GM21529 (cell line): ENCODE measurements at regions not wholly inside any gene's neighbourhood (a gene's known extent, or its start where the extent isn't known, plus 50 kb on each side); places are given as distances from the start of the nearest gene placed in this dataset.
A peak's percentile ranks its signal among the peaks of the same experiment; 100 is the strongest.

Experiments
- ATAC-seq: cut with Tn5 transposase; IDR thresholded peaks from one replicate; pipeline ENCODE4 v1.9.1; 2021; ENCODE audit not compliant: unreplicated experiment

DNA sequence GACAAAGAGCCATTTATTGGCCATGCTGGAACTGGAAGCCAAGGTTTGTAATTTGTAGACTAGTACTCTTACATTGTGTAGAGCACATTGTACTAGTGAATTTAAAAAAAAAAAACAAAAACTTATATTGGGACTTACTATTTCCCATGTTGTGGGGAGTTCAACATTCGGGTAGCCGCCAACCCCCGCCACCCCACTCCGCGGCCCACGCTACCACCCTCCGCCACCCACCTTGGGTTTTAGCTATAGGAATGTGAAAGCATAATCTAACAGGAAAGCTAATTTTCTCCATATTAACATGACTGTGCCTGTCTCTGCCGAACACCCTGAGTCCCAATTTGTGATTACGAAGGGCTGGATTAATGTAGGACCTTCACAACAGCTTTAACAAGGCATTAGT lies 275.8 kb downstream of the FIGN start:
- ATAC-seq: no peak

DNA sequence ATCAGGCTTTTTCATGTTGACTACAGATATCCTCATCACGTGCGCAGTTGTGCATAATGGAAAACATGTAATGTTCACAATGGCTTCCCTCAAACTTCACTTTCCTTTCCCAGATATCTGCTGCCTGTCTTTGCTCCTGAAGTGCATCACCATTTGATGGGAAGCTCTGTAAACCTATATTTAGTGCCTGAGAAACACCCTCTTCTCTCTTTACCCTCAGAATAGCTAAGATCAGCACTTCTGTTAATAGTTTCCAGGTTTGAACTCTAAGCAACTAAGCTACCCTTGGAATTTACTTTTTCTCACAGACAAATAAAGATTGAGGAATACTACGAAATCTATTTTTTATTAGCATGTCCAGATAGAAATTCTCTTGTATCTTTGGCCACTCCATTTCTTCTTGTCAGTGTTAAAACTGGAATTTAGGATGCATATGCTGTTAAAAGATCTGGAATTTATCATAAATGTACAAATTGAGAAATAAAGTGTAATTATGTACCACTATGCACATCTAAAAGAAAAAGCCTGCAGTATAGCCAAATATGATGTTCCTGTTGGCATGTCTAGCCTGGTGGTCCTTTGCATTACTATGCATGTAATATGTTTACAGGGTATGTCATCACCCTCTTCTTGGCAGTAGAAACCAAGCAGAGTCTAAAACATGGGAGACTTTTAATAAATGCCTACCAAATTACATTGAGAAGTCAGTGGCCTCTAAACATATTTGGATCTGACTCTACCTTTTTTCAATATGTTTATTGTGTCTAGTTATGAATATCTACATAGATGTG lies 278.7 kb downstream of the FIGN start:
- ATAC-seq: no peak

DNA sequence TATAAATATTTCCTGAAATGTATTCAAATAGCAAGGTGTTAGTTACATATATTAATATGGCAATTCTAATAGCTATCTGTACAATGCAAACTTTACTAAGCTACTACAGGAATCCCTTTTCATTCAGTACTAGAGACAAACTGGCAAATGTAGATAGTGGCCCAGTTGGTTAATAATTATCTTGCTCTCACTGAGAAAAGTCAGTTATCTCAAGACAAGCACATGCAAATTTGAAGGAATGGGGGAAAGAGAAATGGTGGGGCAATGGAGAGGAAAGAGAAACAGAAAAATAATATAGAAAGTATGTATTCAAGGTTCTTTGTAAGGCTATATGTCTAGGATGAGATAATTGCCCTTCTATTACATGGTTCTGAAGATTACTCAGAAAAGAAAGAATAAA lies 280.0 kb downstream of the FIGN start:
- ATAC-seq: peak; percentile 93

DNA sequence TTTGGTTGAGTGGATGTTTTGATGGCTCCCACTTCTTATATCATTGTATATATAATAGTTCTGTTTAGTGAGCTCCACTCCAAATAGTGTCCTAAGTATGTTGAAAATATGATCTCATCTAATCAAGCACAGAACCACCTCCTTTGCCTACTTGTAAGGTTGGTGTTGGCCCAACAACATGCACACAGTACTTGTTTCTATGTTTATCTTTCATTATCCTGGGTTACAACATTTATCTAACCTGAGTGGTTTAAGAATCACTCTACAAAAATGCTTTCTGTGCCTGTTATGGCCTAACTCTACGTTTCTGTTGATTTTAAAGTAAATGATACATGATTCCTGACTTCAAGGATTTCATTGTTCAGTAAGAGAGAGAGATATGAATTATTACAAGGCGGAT lies 281.9 kb downstream of the FIGN start:
- ATAC-seq: no peak

DNA sequence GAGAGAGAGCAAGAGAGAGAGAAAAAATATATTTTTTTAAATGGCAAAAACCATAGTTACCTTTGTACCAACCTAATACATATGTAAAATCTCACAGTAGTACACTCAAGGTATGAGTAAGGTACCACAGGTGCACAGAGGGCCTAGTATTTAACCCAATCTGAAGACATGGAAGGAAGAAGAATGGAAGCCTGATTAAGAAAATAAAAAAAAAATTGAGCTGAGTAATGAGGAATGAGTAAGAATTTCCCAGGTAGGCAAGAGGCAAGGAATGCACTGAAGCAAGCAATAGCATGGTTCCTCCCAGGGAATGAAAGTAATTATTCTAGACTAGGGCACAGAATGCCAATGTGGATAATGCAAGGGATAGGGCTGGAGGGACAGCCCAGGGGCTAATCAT lies 294.2 kb downstream of the FIGN start:
- ATAC-seq: no peak

DNA sequence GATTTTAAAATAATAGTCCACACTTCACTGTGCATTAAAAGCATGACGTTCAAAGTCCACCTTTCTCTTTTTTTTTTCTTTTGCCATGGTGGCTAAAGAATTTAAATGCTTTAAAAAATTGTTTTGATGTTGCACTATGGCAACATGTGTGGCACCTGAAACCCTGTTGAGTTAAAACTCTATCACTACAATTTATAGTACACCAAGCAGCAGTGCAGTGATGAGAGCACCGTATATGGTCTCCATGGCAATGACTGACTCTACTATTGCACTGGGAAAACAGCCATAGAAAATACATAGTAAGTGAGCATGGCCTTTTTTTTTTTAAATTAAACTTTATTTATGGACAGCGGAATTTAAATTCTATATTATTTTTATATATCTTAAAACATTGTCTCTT lies 298.8 kb downstream of the FIGN start:
- ATAC-seq: no peak

DNA sequence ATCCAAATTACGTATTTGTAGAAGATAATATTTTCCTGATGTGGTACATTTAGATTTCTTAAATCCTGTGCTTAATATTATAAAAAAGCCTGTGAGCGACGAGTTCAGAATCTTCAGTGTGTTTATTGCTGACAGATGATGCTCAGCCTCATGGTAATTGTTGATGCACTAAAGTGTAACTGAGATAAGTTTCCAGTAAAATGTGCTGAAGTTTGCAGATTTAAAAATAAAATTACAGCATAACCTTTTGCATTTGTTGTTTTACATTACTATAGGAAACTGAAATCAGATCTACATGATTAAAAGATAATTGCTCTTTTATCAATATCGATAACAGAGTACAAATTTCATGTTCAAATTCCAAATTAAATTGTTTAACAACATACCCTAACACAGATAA lies 307.6 kb downstream of the FIGN start:
- ATAC-seq: no peak

DNA sequence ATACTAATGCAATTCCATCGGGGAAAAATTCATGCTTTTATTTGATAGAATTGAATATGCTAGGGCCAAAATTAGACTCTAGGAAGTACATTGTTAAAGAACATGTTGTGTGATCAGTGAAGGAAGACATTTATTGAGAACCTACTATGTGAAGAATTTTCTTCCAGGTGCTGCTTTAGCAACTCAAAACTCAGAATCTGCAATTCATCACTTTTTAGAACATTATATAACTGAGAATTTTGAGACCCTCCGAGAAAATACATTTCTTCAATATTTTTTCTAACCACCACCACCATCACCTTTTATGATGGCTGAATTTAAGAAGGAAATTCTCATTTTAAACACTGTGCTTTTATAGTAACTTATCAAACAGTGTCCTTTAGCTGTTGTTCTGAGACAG lies 315.2 kb downstream of the FIGN start:
- no peak for ATAC-seq

DNA sequence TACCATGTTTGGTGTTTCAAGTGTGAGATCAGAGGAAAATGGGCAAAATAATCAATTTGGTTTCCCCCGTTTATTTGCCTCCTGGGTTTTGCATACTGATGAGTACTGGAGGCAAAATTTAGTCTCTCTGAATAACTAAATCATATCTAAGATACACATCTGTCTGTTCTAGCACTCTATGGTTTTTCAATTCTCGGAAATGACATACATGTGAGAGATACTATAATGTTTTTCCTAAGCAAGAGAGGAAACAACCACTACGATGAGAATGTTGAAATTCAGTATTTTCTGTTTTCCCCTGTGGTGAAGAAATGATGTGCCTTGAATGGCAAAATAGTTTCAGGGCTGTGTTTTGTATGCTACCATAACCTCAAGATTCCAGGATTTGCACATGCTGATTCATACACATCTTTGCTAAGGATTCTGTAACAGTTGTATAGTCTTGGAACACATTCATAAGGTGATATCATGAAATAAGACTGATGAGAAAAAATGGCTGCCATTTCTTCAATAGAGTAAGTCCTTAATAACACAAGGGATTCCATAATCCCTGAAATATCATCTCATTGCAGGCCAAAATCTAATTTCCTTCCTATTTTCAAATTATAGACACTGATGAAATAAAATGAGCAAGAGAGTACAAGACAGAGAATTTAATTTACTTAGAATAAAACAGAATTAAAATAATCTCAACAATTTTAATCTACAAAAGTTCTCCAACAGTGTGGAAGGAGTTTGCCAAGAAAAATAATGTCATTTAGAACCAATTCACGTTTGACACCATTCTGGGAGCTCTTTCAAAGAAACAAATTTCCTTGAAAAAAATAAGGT lies 316.6 kb downstream of the FIGN start:
- ATAC-seq: no peak

DNA sequence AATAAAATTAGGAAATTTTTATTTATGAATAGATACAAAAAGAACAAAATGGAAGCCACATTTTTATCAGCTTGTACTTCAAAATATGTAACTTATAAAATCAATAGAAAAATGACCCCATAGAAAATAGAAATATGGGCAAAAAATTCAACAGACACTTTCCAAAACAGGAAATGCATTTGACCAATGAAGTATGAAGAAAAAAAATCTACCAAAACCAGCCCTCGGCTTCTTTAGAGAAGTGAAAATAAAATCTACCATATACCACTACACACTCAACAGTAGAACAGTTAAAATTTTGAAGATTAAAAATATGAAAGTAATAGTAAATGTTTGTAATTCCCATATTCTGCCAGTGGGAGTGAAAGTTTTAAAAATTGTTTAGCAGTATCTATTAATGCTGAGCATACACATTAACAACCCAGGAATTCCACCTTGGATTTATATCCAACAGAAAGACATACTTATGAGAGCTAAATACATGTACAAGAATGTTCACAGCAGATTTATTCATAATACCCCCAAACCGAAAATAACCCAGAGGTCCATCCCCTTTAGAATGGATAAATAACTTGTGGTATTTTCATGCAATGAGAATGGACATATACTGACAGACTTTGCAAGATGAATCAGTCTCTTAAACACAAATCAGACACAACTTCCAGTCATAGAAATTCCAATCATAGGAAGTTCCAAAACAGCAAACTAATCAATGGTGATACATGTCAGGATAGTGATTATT lies 318.0 kb downstream of the FIGN start:
- ATAC-seq: peak; percentile 92

DNA sequence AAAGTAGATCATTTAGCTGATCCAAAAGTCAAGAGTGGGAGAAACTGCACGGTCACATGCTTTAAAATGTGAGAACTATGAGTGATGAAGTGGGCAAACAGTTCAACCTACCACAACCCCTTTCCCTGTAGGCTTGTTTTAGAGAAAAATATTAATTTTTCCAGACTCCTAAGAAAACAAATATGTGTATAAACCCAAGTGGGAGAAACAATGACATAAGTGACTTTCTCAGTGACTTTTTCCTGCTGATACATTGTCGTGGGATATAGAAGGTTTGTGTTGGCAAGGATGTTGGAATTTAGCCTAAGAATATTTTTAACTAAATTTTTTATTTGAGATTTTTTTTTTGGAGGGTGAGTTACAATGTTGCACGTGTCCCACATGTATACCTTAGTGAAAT lies 321.7 kb downstream of the FIGN start:
- no peak for ATAC-seq

DNA sequence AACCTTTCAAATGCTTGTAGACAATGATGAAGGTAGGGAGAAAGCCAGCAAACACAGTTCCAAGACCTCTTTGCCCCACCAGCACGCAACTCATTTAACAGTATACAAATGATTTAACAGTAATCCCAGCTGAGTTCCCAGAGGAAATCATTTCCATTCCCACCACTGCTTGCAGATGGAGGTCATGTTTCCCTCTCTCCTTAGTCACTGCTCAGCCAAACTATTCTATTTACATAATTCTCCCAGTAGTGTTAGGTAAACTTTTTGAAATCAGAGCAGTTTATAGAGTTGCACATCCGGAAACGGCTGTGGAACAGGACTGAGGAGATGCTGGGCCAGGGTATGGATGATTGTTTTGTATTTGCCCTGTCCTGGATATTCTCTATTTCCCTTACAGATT lies 328.5 kb downstream of the FIGN start:
- ATAC-seq: no peak

DNA sequence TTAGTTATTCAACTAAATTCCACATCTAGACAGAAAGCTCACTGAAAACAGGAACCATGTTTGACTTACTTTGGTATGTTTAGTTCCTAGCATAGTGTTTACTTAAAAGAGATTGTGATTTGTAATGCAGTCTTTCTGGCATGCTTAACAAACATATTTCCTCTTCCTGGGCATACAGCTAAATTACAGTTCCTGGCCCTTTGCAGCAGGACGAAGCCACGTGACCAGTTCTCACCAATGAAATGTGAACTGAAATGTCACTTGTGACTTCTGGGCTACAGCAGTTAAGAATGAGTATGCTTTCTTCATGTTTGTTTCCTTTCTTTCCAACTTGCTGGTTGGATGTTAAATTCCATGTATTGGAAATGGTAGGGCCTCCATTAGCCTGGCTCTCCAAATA lies 330.5 kb downstream of the FIGN start:
- no peak for ATAC-seq

DNA sequence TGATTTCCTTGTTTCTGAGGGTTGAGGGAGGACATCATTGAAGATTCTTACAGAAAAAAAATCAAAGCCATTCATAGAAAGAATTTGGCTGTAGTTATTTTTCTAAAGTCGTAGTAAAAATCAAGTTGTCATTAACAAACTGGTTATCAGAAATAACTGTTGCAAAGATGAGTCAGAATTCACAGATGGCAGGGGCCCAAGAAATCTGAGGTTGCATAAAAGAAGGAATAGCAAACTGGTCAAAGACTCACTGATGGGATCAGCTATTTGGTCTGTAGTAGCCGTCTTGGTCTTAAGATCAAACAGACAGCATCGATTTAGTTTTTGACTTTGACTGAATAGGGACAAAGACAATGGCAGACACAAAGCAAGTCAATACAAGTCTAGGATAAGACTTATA lies 334.3 kb downstream of the FIGN start:
- ATAC-seq: no peak

DNA sequence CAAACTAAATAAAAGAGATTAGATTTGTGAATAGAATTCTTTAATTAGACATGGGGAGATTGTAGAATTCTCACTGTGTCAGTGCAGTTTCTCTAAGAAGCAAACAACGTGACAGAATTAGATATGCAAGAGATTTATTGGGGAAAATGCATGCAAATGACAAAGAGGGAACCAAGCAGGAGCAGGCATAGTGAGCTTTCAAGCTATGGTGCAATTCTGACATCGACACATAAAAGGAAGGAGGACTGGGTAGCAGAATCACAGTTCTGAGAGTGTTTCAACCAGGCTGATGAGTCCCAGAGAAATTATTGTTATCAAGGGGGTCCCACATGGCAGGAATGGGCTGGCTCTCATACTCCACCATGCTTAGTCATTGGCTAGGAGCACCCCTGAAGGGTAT lies 338.4 kb downstream of the FIGN start:
- ATAC-seq: no peak

DNA sequence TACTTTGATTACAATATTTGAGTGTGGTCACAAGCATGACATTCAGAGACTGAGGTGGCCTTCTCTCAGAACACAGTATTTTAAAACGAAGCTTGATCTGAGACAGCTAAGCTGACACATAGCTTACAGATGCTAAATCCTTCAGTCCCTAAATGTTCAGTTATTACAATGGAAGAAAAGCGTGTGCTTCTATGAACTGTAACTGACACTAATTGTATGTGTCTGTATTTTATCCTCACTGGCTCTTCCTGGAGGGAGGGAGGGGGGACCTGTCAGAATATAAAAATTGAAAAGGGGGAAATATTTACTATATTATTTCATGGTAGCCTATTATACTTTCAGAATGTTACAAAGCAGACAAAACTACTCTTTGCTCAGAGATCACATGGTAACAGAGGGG lies 340.2 kb downstream of the FIGN start:
- ATAC-seq: no peak

DNA sequence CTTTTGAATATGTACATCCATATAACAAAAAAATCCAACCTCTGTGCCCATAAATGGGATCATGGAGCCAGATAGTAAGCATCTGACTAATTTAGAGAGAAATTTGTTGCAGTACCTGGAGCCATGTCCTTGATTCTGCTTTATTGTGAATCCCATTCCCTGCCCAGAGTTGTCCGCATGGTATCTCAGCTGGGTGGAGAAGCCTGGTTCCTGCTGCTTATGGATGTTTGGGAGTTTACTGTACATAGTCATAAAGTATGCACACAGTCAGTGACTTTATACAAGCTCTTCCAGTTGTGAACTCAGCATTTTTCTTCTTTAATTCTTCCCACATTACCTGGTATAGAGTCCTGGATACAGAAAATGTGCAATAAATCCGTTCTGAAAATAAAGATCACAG lies 346.0 kb downstream of the FIGN start:
- ATAC-seq: no peak

DNA sequence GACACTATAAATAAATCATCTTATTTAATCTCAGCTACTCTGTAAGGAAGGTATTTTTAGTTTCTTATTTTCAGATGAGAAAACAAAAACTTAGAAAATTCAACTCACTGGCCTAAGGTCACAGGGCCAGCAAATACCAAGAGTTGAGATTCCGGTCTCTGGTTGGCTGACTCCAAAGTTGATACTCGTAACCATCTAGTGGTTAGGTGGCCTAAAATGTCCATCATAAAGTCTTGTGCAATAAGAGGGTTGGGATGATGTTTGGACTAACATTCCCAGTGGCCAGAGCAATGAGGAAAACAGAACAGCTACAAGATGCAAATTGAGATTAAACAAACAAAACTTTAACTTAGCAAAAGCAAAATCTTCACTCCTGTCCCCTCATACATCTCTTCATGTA lies 360.3 kb downstream of the FIGN start:
- ATAC-seq: no peak

DNA sequence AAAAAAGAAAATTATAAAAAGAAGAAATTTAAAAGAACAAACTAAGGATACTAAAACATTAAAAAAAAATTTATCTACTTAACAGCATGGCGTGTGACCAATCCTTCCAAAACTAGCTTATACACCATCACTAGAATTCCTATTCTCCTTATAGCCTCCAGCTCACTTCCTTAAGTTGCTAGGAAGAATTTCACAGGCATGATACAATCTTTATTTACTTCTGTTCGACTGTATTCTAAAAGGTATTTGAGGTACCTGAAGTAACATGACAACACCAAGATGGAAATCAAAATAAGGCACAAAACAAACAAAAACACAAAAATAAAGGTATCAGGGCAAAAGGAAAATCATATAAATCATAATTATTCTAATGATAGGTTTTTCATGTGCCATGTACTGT lies 360.7 kb downstream of the FIGN start:
- ATAC-seq: no peak

DNA sequence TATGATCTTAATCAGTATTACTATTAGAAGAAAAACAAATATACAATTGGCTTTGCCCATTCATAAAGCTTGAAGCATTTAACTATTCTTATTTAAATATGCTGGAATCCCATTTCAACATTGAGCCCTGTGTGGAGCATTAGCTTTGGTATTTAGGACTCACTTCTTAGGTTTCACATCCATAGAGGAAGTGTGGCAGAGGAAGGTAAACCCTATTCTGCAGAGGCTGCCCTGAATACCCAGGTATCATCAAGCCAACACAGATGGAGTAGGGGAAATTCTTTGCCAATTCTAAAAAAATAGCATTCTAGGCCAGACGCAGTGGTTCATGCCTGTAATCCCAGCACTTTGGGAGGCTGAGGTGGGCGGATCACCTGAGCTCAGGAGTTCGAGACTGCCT lies 361.5 kb downstream of the FIGN start:
- no peak for ATAC-seq

DNA sequence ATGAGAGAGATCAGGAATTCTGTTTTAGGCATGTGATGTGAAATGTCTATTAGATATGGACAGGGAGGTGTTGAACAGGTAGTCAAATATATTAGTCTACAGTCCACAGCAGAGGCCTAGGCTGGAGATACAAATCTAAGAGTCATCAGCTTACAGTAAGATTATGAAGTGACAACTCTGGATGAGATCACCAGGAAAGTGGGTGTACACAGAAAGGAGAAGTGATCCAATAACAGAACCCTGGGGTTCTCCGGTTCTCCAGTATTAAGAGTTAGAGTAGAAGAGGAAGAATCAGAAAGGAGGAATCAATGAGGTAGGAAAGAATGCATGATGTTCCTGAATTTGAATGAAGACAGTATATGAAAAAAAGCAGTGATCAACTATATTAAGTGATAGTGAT lies 362.3 kb downstream of the FIGN start:
- ATAC-seq: peak; percentile 56
